ENCODE measurements at regions not wholly inside any gene's neighbourhood (a gene's known extent, or its start where the extent isn't known, plus 50 kb on each side); places are given as distances from the start of the nearest gene placed in this dataset.
"Not testable (repeated sequence)": the region's sequence is repeated elsewhere in the genome, so short reads cannot be mapped to it uniquely, and the experiment has no call there.

GRCh38 chr2:236483102-236483501 lies 86.5 kb upstream of the ACKR3 start:
- H3K79me2 ChIP-seq = no peaks in the 10 kb centered on the region
- WGBS (ENCODE audit: low lambda C conversion rate, missing lambda C conversion rate) = 88% methylated on average over 1 of the region's 1 CpG
- no peak overlapping the region for H2AFZ ChIP-seq
- no peak for DNase-seq (ENCODE audit: low spot score)
- H3K9me2 ChIP-seq (replicated peaks; ENCODE audit: insufficient read depth) = no peaks in the 10 kb centered on the region
- H3K4me1 ChIP-seq (ENCODE audit: insufficient read depth) = no peaks in the 10 kb centered on the region
- no peaks in the 10 kb centered on the region for H3K27me3 ChIP-seq
- H3K36me3 ChIP-seq (replicated peaks; ENCODE audit: insufficient read depth, low read depth) = no peaks in the 10 kb centered on the region
- H3K4me2 ChIP-seq = no peak overlapping the region
- no peak for TF ChIP-seq EZH2 (IDR thresholded peaks at IDR 0.05; ENCODE audit: borderline replicate concordance)
- TF ChIP-seq EZH2phosphoT487 (IDR thresholded peaks at IDR 0.05; ENCODE audit: low read depth, severe bottlenecking, unreplicated experiment) = no peak
- TF ChIP-seq CTCF (IDR thresholded peaks at IDR 0.05; ENCODE audit: poor library complexity) = no peak
- H3K4me3 ChIP-seq = no peak overlapping the region
- H3K27ac ChIP-seq = no peak overlapping the region
- no peaks in the 10 kb centered on the region for H3K9me3 ChIP-seq (ENCODE audit: low read depth)
- H4K20me1 ChIP-seq (ENCODE audit: insufficient read depth, poor library complexity, severe bottlenecking) = no peaks in the 10 kb centered on the region

GRCh38 chr2:236485519-236485918 lies 84.1 kb upstream of the ACKR3 start:
- H3K9me3 ChIP-seq (ENCODE audit: low read depth) = no peaks in the 10 kb centered on the region
- 86% methylated on average over 2 of the region's 2 CpGs for WGBS (ENCODE audit: low lambda C conversion rate, missing lambda C conversion rate)
- H3K27me3 ChIP-seq = no peaks in the 10 kb centered on the region
- TF ChIP-seq CTCF (IDR thresholded peaks at IDR 0.05; ENCODE audit: poor library complexity) = no peak
- TF ChIP-seq EZH2phosphoT487 (IDR thresholded peaks at IDR 0.05; ENCODE audit: low read depth, severe bottlenecking, unreplicated experiment) = no peak
- TF ChIP-seq EZH2 (IDR thresholded peaks at IDR 0.05; ENCODE audit: borderline replicate concordance) = no peak
- H3K9me2 ChIP-seq (replicated peaks; ENCODE audit: insufficient read depth) = no peaks in the 10 kb centered on the region
- H3K4me1 ChIP-seq (ENCODE audit: insufficient read depth) = no peaks in the 10 kb centered on the region
- H4K20me1 ChIP-seq (ENCODE audit: insufficient read depth, poor library complexity, severe bottlenecking) = no peaks in the 10 kb centered on the region
- H2AFZ ChIP-seq = no peak overlapping the region
- DNase-seq (ENCODE audit: low spot score) = no peak
- no peaks in the 10 kb centered on the region for H3K36me3 ChIP-seq (replicated peaks; ENCODE audit: insufficient read depth, low read depth)
- H3K4me2 ChIP-seq = no peak overlapping the region
- H3K27ac ChIP-seq = no peak overlapping the region
- no peak overlapping the region for H3K4me3 ChIP-seq
- no peaks in the 10 kb centered on the region for H3K79me2 ChIP-seq

GRCh38 chr2:236489083-236489482 lies 80.5 kb upstream of the ACKR3 start:
- not testable (repeated sequence) for H4K20me1 ChIP-seq (ENCODE audit: insufficient read depth, poor library complexity, severe bottlenecking); H3K79me2 ChIP-seq; H3K4me1 ChIP-seq (ENCODE audit: insufficient read depth); DNase-seq (ENCODE audit: low spot score); H3K4me3 ChIP-seq; H3K4me2 ChIP-seq; H3K36me3 ChIP-seq (replicated peaks; ENCODE audit: insufficient read depth, low read depth); H3K9me2 ChIP-seq (replicated peaks; ENCODE audit: insufficient read depth); H3K27me3 ChIP-seq; H3K9me3 ChIP-seq (ENCODE audit: low read depth); H2AFZ ChIP-seq; H3K27ac ChIP-seq
- 93% methylated on average over 5 of the region's 5 CpGs for WGBS (ENCODE audit: low lambda C conversion rate, missing lambda C conversion rate)

- Histone ChIP-seq H3K4me1 (ENCODE audit: insufficient read depth) (no peaks in the 10 kb centered on the region), H3K9me2 (replicated peaks; ENCODE audit: insufficient read depth) (no peaks in the 10 kb centered on the region), H3K4me2 (no peak overlapping the region), H3K27me3 (no peaks in the 10 kb centered on the region), H3K4me3 (no peak overlapping the region), H3K79me2 (no peaks in the 10 kb centered on the region), H4K20me1 (ENCODE audit: insufficient read depth, poor library complexity, severe bottlenecking) (no peaks in the 10 kb centered on the region), H3K27ac (no peak overlapping the region), H2AFZ (no peak overlapping the region), H3K9me3 (ENCODE audit: low read depth) (no peaks in the 10 kb centered on the region), H3K36me3 (replicated peaks; ENCODE audit: insufficient read depth, low read depth) (no peaks in the 10 kb centered on the region)
- DNase-seq (ENCODE audit: low spot score) = no peak
- TF ChIP-seq EZH2phosphoT487 (IDR thresholded peaks at IDR 0.05; ENCODE audit: low read depth, severe bottlenecking, unreplicated experiment) (no peak), CTCF (IDR thresholded peaks at IDR 0.05; ENCODE audit: poor library complexity) (no peak), EZH2 (IDR thresholded peaks at IDR 0.05; ENCODE audit: borderline replicate concordance) (no peak)
- 89% methylated on average over 3 of the region's 3 CpGs for WGBS (ENCODE audit: low lambda C conversion rate, missing lambda C conversion rate)
Measured at GRCh38 chr2:236489895-236490404, 79.7 kb upstream of the ACKR3 start.

All from hepatocyte (in vitro differentiated cells).